Putamen (tissue), 1 donor: ENCODE measurements at regions not wholly inside any gene's neighbourhood (a gene's known extent, or its start where the extent isn't known, plus 50 kb on each side); places are given as distances from the start of the nearest gene placed in this dataset.
"Not testable (repeated sequence)": the region's sequence is repeated elsewhere in the genome, so short reads cannot be mapped to it uniquely, and the experiment has no call there.

ENCODE experiments used
- DNase-seq: peaks from one replicate; pipeline ENCODE4 v3.0.0-alpha.2; 2016; ENCODE audit warnings: low spot score

DNA sequence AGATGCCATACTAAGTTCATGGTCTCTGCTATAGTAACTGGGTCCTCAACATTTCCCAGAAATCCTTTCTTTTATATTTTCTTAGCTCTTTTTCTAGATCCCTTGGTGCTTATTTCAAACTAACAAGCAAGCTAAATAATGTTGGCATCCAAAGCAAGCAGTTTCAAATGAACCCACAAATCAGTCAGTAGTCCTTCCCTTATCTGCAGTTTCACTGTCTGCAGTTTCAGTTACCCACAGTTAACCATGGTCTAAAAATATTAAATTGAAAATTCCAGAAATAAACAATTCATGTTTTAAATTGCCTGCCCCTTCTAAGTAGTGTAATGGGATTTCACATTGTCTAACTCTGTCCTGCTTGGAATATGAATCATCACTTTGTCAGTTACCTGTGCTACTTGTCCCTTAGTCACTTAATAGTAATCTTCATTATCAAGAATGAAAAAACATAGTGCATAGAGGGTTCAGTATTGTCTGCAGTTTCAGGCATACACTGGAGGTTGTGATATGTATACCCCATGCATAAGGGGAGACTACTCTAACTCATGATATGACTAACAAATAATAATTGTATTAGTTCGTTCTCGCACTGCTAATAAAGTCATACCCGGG lies 633.7 kb downstream of the MECOM start:
- no peak for DNase-seq

DNA sequence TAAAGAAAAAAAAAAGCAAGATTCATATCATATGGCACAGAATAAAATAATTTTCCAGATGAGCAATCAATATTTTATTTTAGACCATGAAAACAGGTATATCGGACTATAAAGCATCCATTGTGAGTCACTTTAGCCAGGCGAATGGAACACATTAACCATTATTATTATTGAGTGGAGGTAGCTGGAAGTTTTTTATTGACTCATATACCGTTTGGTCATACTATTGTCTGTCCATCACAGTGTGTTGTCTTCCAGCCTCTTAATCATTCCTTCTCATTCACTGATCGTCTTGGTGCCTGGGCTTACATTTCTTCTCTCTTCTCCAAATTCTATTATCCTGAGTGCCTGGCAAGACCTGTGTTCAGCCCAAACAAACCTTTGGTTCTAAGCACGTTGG lies 634.8 kb downstream of the MECOM start:
- DNase-seq, result no peak

- no peak for DNase-seq
These were observed 636.8 kb downstream of the MECOM start for GRCh38 chr3:169026543-169027182.

DNA sequence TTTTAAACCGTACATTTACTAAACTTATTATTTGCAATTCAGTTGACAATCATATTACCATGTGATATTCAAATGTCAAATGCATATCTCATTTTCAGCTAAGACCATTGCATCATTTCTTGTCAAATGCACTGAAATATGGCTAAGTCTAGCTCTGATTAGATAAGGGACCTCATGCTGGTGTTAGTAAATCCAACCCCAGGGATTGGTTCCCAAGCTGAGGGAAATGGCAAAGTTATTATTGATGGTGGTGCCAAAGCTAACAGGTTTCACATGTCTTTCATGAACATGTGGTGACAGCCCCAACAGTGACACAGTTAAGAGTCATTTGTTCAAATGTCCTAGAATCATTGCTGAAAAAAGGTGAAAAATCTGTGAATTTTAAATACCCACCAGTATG lies 641.1 kb downstream of the MECOM start:
- DNase-seq, result no peak

- DNase-seq, result no peak
These were observed 643.1 kb downstream of the MECOM start for GRCh38 chr3:169020371-169020770.

DNA sequence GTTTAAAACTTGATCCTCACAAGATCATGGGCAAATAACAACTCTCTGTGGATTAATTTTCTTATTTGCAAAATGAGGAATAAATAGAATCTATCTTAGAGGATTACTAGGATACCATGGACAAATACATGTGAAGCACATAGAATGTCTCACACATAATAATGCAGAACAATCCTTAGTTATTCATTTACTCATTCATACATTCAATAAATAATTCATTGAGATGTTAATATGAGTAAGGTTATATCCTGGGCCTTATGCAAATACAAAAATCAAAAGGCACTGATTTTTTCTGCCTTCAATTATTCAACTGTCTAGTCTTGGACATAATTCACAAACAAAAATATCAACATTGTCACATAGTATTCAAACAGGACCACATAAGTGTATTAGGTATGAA lies 654.1 kb downstream of the MECOM start:
- no peak for DNase-seq

DNA sequence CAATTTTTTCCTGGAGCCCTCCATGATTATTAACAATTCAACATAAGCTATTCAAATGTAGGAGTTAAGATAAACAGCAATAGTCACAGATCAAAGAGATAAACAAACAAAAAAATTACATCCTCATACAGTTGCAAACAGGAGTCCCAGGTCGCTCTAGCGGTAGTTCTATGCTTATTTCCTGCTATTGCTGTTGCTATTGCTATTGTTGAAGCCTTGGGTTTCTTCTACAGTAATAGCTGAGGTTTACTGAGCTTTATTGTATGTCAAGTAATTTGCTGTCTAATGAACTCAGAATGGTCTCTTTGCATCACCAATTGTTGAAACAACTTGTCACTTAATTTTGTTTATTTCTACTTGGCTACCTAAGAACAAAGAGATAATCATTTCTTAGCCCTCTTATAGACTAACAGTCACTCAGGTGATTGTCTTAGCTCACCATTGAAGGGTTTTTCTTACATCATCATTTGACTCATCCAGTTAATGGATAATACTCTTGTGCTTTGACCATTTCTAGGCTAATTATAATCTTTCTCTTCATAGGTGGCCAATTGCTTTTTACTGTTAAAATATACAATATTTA lies 654.6 kb downstream of the MECOM start:
- DNase-seq, result no peak

DNA sequence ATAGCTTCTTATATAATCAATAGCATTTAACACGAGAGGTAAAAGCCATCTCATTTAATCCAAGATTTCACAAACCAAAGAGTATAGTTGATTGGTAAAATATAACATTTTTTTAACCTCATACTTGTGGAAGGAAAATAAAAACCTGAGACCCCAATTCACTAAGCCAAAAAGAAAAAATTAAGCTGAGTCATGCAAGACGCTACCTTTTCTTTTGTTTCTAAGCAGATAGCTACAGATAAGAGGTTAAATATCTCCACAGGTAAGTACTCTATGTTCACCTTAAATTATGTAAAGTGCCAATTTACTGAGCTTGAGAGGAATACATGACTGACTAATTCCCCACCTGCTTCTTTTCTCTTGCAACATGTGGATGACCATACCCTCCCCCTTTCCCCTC lies 656.4 kb downstream of the MECOM start:
- DNase-seq, result no peak

- DNase-seq, result not testable (repeated sequence)
These were observed 657.1 kb downstream of the MECOM start for GRCh38 chr3:169006398-169006797.

GRCh38 chr3:169002689-169003088 lies 660.8 kb downstream of the MECOM start:
- DNase-seq, result no peak

DNA sequence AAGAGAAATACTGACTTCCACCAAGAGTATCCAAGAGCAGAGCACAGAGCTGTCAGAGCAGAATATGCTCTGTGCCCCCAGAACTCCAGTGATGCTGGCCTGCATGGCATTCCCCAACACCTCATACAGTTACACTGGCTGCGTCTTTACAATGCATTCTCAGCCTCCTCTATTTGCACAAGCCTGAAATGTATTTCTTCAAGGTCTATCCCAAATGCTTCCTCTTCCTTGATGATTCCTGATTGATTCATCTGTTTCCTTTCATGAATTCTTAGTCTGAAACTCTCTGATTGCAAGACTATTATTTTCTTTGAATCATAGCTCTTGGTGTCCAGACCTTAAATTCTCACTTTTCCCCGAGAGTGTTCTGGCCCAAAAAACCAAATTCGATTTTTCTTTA lies 664.7 kb downstream of the MECOM start:
- no peak for DNase-seq

DNA sequence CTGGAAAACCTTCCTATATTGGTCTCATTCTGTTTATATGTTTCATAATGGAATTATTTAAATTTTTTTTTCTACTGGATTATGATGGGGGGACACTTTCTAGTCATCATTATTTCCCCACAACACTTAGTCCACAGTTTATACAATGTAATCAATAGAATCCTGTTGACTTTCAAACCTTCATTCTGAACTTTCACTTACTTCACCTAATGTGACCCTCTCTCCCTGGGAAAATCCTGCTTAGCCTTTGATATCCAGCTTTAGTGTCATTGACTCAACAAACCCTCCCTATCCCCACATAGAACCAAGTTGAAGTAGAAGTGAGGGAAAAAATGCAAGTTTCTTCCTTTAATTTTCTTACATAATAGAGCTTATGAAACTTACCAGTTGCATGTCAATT lies 666.0 kb downstream of the MECOM start:
- DNase-seq, result no peak

GRCh38 chr3:168996622-168997021 lies 666.9 kb downstream of the MECOM start:
- DNase-seq, result no peak

- no peak for DNase-seq
These were observed 668.4 kb downstream of the MECOM start for GRCh38 chr3:168995129-168995528.

- DNase-seq, result no peak
These were observed 671.7 kb downstream of the MECOM start for GRCh38 chr3:168991803-168992202.

DNA sequence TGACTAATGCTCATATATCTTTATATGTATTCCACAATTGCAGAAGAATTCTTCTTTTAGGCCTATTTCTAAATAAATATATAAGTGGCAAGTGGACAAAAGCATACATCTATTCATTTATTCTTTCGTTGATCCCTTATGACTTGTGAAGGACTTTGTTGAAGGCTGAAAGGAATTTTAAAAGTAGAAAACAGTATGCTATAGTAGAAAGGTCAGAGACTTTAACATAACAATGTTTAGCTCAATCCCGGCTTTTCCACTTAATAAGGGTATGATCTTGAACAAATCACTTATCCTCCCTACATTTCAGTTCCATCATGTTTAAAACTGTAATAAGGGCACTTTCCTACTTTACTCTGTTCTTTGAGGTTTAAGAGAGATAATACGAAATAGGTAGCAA lies 672.9 kb downstream of the MECOM start:
- no peak for DNase-seq

GRCh38 chr3:168990134-168990533 lies 673.4 kb downstream of the MECOM start:
- DNase-seq, result no peak

DNA sequence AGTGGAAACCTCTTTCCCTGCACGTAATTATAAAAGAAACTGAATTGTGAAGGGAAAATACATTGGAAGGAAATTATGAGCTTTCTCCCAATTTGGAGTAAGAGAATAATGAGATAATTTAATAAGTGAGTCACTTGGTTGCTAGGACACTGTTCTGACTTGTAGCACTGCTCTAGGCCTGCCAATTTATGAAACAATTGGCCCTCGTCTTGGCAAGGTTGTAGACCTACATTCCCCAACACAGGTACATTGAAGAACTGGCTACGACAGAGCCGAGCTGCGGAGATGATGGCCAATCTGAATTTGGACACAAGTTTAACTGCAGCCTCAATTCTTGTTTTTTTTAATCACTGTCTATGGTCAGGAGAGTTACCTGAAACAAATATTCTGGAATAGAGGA lies 674.1 kb downstream of the MECOM start:
- no peak for DNase-seq

- DNase-seq, result no peak
These were observed 674.7 kb downstream of the MECOM start for GRCh38 chr3:168988853-168989252.

DNA sequence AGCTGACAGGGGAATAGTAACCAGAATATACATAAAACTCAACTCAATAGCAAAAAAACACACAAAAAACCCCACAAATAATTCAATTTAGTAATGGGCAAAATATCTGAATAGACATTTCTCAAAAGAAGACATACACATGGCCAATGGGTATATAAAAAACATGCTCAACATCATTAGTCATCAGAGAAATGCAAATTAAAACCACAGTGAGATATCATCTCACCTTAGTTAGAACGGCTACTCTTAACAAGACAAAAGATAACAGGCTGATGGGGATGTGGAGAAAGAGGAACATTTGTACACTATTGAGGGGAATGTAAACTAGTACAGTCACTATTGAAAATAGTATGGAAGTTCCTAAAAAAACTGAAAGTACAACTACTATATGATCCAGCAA lies 678.6 kb downstream of the MECOM start:
- no peak for DNase-seq

DNA sequence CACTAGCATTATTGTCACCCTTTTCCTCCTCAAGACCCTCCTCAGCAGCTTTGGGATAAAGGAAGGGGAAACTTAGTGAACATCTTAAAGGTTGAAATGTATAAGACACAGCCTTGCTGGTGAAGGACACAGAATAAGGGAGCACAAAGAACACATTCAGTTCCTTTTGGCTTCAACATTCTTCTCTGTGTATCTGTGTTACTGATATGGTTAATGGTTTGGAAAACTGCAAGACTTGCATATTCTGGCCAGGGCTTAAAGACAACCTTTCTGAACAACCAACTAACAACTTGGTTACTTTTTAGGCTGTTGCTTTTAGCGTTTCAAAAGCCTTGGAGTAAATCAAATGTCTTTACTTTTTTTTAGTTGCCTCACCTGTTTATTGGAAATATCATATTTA lies 680.5 kb downstream of the MECOM start:
- no peak for DNase-seq

DNA sequence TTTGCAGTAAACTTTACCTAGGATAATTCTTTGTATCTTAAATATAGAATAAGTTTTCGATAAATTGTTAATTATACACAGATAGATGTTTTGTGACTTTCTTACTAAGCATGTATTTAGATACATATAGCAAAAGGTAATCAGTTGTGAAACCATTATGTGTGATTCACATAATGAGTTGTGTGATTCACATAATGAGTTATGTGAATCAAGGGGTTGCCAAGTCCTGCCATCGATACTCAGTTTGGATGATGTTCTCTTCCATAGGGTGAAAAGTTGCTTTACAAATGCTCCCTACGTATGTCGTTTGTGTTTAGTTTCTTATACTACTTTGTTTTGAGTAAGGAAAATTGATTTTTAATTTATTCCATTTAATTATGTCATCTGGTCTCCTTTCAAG lies 682.1 kb downstream of the MECOM start:
- DNase-seq, result no peak

DNA sequence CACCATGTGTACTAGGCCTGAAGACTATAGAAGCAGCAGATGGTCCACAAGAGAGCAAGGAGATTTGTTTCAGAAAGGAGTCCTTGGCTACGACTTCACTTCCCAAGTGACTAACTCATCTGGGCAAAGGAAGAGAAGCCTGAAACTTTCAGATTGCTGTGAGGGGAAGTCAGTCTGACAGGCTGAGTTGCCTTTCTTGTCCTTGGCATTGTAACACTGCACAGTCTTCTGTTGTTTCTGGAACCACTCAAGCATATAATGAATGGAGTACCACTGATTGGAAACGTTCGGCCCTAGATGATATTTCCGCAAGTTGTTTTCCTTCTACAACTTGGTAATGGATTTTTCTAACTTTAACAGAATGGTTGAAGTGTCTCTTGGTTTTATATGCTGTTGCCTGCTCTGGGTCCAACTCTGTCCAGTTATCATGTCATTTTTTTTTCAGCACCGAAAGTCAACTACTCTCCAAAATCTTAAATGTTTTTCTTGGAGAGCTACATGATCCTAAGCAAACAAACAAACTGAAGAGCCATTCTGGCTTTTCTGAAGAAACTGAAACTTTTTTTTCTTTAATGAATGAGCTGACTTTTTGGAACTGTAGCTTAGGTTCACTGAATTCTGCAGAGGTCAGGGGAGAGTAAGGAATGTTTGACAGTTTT lies 685.7 kb downstream of the MECOM start:
- DNase-seq, result no peak
